GM18505 (cell line): ENCODE measurements at regions not wholly inside any gene's neighbourhood (a gene's known extent, or its start where the extent isn't known, plus 50 kb on each side); places are given as distances from the start of the nearest gene placed in this dataset.
"Not testable (repeated sequence)": the region's sequence is repeated elsewhere in the genome, so short reads cannot be mapped to it uniquely, and the experiment has no call there.

Experiments used
- ATAC-seq: cut with Tn5 transposase; IDR thresholded peaks from one replicate; pipeline ENCODE4 v1.9.1; 2021; ENCODE audit not compliant: unreplicated experiment
- POLR2A ChIP-seq: IDR thresholded peaks from 4 replicates; pipeline ENCODE4 v1.6.1; 2011; ENCODE audit warnings: borderline replicate concordance; ENCODE audit not compliant: insufficient read depth, insufficient read length; ENCODE audit errors: extremely low read depth

GRCh38 chrX:69066021-69066757 lies 99.1 kb downstream of the PJA1 start:
- TF ChIP-seq POLR2A: no peak
- no peak for ATAC-seq

- no peak for TF ChIP-seq POLR2A
- ATAC-seq: no peak
Observed at GRCh38 chrX:69065451-69065850, 99.8 kb downstream of the PJA1 start.

GRCh38 chrX:69063486-69063885 lies 101.8 kb downstream of the PJA1 start:
- TF ChIP-seq POLR2A: no peak
- no peak for ATAC-seq

GRCh38 chrX:69062493-69062892 lies 102.8 kb downstream of the PJA1 start:
- no peak for ATAC-seq
- TF ChIP-seq POLR2A: no peak

GRCh38 chrX:69060631-69061408 lies 104.4 kb downstream of the PJA1 start:
- TF ChIP-seq POLR2A: no peak
- no peak for ATAC-seq

- no peak for ATAC-seq
Observed at GRCh38 chrX:69055193-69055592, 110.1 kb downstream of the PJA1 start.

GRCh38 chrX:69054497-69054896 lies 110.8 kb downstream of the PJA1 start:
- ATAC-seq: not testable (repeated sequence)

More at GRCh38 chrX:69055193-69055592, 110.1 kb downstream of the PJA1 start:
- TF ChIP-seq POLR2A: no peak

- TF ChIP-seq POLR2A: no peak
- peak; percentile 89 for ATAC-seq
Observed at GRCh38 chrX:69051901-69052300, 113.4 kb downstream of the PJA1 start.

GRCh38 chrX:69050051-69050765 lies 115.0 kb downstream of the PJA1 start:
- ATAC-seq: no peak
- no peak for TF ChIP-seq POLR2A

GRCh38 chrX:69046996-69047490 lies 118.2 kb downstream of the PJA1 start:
- no peak for ATAC-seq
- TF ChIP-seq POLR2A: no peak

- ATAC-seq: no peak
- no peak for TF ChIP-seq POLR2A
Observed at GRCh38 chrX:69045616-69046345, 119.5 kb downstream of the PJA1 start.

GRCh38 chrX:69038816-69039215 lies 126.4 kb downstream of the PJA1 start:
- no peak for ATAC-seq

GRCh38 chrX:69038188-69038587 lies 127.1 kb downstream of the PJA1 start:
- TF ChIP-seq POLR2A: no peak
- no peak for ATAC-seq

More at GRCh38 chrX:69038816-69039215, 126.4 kb downstream of the PJA1 start:
- no peak for TF ChIP-seq POLR2A

- no peak for TF ChIP-seq POLR2A
- ATAC-seq: no peak
Observed at GRCh38 chrX:69037786-69038185, 127.5 kb downstream of the PJA1 start.
